OCI-LY3 (cell line): ENCODE measurements at regions not wholly inside any gene's neighbourhood (a gene's known extent, or its start where the extent isn't known, plus 50 kb on each side); places are given as distances from the start of the nearest gene placed in this dataset.

ENCODE experiments used
- H2AFZ ChIP-seq: fragments of 200-600, 300-600 bp; shearing (Covaris generic); 2 replicates; pipeline ENCODE4 v1.6.0; 2014; ENCODE audit warnings: antibody characterized with exemption, low read depth, low read length
- H3K27ac ChIP-seq: fragments of 200-600, 300-600 bp; sonication (generic); 2 replicates; pipeline ENCODE4 v1.5.1; 2014; ENCODE audit warnings: mild to moderate bottlenecking, low read length, moderate library complexity, mixed read lengths
- H3K27me3 ChIP-seq: fragments of 200-600, 300-600 bp; sonication (generic); 2 replicates; pipeline ENCODE4 v1.6.1; 2014; ENCODE audit warnings: low read depth, low read length, mixed read lengths
- H3K36me3 ChIP-seq: fragments of 200-600, 300-600 bp; sonication (generic); replicated peaks from 2 replicates; pipeline ENCODE3; 2014; ENCODE audit warnings: low read depth, low read length, mixed read lengths
- H3K4me1 ChIP-seq: fragments of 300-600, 200-600 bp; sonication (generic); 2 replicates; pipeline ENCODE4 v1.6.1; 2014; ENCODE audit warnings: low read length, mixed read lengths
- H3K4me2 ChIP-seq: fragments of 200-600, 300-600 bp; sonication (generic); 2 replicates; pipeline ENCODE4 v1.6.1; 2014; ENCODE audit warnings: low read length, mixed read lengths
- H3K4me3 ChIP-seq: fragments of 300-600, 200-600 bp; sonication (generic); 2 replicates; pipeline ENCODE4 v1.5.1; 2014; ENCODE audit warnings: antibody characterized with exemption, mild to moderate bottlenecking, low read length, moderate library complexity
- H3K79me2 ChIP-seq: fragments of 300-600, 200-600 bp; shearing (Covaris generic); 2 replicates; pipeline ENCODE4 v1.6.1; 2014; ENCODE audit warnings: mild to moderate bottlenecking, low read length, mixed read lengths
- H3K9ac ChIP-seq: fragments of 300-600, 200-600 bp; shearing (Covaris generic); 2 replicates; pipeline ENCODE4 v1.6.0; 2014; ENCODE audit warnings: mild to moderate bottlenecking, low read length, moderate library complexity
- H3K9me3 ChIP-seq: fragments of 200-600, 300-600 bp; shearing (Covaris generic); 2 replicates; pipeline ENCODE4 v1.6.1; 2014; ENCODE audit warnings: low read length, mixed read lengths; ENCODE audit not compliant: insufficient read depth
- H4K20me1 ChIP-seq: fragments of 200-600, 300-600 bp; sonication (generic); 2 replicates; pipeline ENCODE4 v1.6.1; 2016; ENCODE audit warnings: low read length, mixed read lengths; ENCODE audit not compliant: insufficient read depth
- EZH2phosphoT487 ChIP-seq: fragments of 200-600 bp; shearing (Covaris generic); IDR thresholded peaks from 2 replicates; pipeline ENCODE4 v1.6.1; 2018; ENCODE audit warnings: antibody characterized with exemption, mixed run types, low read depth
- TF ChIP-seq, protein P1 (sequence below): fragments of 200-600, 300-600 bp; sonication (generic); IDR thresholded peaks from 2 replicates; pipeline ENCODE4 v1.5.1; 2014; ENCODE audit warnings: antibody characterized with exemption, low read length, low read depth

DNA sequence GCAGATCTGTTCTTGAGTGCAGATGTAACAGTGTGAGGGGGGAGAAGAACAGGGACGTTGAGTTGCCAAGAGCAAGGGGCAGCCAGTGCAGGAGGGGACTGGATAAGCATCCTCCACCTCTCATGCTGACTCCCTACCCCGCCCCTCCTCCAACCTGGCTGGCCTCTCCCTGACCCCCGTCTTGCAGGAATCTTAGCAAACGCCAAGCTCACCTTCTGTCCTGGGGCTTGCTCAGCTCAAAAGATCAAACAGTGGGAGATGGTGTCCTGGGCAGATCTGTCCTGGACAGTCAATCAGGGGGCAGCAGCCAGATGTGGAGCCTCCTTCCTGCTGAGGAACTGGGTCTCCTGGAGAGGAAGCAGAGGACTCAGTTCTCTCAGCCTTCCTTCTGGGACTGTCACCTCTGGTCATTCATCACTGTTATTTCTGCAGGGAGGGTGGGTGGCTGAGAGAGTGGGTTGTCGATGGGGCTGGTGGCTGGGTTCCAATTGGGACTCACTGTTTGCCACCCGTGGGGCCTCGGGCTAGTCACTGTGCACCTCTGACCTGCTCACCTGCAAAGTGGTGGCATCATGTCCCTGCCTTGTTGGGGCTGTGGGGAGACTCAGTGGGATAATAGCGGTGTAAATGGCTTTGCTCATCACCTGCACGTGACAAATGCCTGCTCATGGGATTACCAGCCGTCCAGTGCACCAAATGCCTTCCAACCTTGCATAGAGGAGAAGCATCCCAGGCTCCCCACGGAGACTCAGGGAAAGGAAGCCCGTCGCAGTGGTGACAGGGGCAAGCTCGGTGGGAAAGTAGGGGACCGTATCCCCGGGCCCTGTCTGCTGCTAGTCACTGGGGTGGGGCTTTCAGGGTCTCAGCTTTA is 154.4 kb downstream of the PTPRU start:
- no peak overlapping the region for H3K4me2 ChIP-seq
- 0 out of 2 replicates have a peak, but pooled peaks cover 5% of the 10 kb centered on the region for H3K27me3 ChIP-seq

DNA sequence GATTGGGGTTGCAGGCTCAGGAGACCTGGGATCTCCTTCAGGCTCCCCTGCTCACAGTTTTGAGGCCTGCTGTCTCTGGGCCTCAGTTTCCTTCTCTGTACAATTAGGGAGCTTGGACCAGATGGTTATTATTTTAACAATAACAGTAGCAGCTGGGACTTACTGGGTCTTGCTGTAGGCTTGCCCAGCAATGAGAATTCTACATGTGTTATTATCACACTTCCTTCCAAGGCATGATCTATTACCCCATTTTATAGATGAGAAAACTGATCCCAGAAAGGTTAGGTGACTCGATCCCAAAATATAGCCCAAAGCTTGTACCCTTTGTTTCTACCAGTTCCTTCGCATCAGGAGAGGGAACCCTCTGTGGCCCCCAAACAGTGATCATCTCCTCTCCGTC is 153.8 kb downstream of the PTPRU start:
- Histone ChIP-seq H3K4me1 (no peaks in the 10 kb centered on the region), H3K4me3 (no peak overlapping the region), H3K27ac (no peak overlapping the region), H4K20me1 (no peaks in the 10 kb centered on the region), H2AFZ (no peak overlapping the region), H3K79me2 (no peaks in the 10 kb centered on the region), H3K4me2 (no peak overlapping the region), H3K36me3 (no peaks in the 10 kb centered on the region), H3K27me3 (0 out of 2 replicates have a peak, but pooled peaks cover 5% of the 10 kb centered on the region), H3K9me3 (no peaks in the 10 kb centered on the region), H3K9ac (no peak overlapping the region)
- no peak for TF ChIP-seq EZH2phosphoT487
- TF ChIP-seq, protein P1, sequence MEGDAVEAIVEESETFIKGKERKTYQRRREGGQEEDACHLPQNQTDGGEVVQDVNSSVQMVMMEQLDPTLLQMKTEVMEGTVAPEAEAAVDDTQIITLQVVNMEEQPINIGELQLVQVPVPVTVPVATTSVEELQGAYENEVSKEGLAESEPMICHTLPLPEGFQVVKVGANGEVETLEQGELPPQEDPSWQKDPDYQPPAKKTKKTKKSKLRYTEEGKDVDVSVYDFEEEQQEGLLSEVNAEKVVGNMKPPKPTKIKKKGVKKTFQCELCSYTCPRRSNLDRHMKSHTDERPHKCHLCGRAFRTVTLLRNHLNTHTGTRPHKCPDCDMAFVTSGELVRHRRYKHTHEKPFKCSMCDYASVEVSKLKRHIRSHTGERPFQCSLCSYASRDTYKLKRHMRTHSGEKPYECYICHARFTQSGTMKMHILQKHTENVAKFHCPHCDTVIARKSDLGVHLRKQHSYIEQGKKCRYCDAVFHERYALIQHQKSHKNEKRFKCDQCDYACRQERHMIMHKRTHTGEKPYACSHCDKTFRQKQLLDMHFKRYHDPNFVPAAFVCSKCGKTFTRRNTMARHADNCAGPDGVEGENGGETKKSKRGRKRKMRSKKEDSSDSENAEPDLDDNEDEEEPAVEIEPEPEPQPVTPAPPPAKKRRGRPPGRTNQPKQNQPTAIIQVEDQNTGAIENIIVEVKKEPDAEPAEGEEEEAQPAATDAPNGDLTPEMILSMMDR: no peak

More for the DNA sequence above, 154.4 kb downstream of the PTPRU start:
- no peak for TF ChIP-seq EZH2phosphoT487
- TF ChIP-seq, protein P1: no peak
- Histone ChIP-seq H3K4me3 (no peak overlapping the region), H3K9me3 (no peaks in the 10 kb centered on the region), H3K36me3 (no peaks in the 10 kb centered on the region), H2AFZ (no peak overlapping the region), H3K9ac (no peak overlapping the region), H3K4me1 (no peaks in the 10 kb centered on the region), H3K79me2 (no peaks in the 10 kb centered on the region), H4K20me1 (no peaks in the 10 kb centered on the region), H3K27ac (no peak overlapping the region)

DNA sequence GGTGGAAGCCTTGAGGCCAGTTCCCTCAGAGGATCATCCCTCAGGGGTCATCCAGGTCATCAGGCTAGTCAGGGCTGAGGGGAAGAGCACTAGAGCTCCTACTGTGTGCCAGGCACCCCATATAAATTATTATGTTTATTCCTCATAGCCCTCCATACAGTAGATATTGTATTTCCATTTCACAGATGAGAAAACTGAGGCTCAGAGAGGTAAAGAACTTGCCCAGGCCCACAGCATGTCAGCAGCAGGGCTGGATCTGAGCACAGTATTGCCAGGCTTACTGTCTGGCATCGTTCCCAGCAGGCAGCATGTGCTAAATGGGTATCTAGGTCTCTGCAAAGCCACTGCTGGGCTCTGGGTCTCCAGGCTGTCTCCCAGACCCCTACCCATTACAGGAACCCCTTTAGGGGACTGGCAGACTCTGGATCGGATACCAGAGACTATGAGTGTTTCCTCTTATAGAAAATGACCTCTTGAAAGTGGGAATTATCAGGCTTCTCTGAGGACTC is 153.3 kb downstream of the PTPRU start:
- H3K27me3 ChIP-seq: 0 out of 2 replicates have a peak, but pooled peaks cover 5% of the 10 kb centered on the region
- no peaks in the 10 kb centered on the region for H3K4me1 ChIP-seq
- H3K4me3 ChIP-seq: no peak overlapping the region
- no peak overlapping the region for H3K27ac ChIP-seq
- no peaks in the 10 kb centered on the region for H3K79me2 ChIP-seq
- TF ChIP-seq, protein P1: no peak
- TF ChIP-seq EZH2phosphoT487: no peak
- no peak overlapping the region for H3K4me2 ChIP-seq
- no peak overlapping the region for H2AFZ ChIP-seq
- no peaks in the 10 kb centered on the region for H3K9me3 ChIP-seq
- H3K36me3 ChIP-seq: no peaks in the 10 kb centered on the region
- H3K9ac ChIP-seq: no peak overlapping the region
- no peaks in the 10 kb centered on the region for H4K20me1 ChIP-seq

- no peak overlapping the region for H2AFZ ChIP-seq
- H3K79me2 ChIP-seq: no peaks in the 10 kb centered on the region
- H4K20me1 ChIP-seq: no peaks in the 10 kb centered on the region
- no peaks in the 10 kb centered on the region for H3K4me1 ChIP-seq
- H3K36me3 ChIP-seq: no peaks in the 10 kb centered on the region
- no peak overlapping the region for H3K27ac ChIP-seq
- 0 out of 2 replicates have a peak, but pooled peaks cover 5% of the 10 kb centered on the region for H3K27me3 ChIP-seq
- no peak overlapping the region for H3K4me2 ChIP-seq
- H3K4me3 ChIP-seq: no peak overlapping the region
- H3K9me3 ChIP-seq: no peaks in the 10 kb centered on the region
- no peak overlapping the region for H3K9ac ChIP-seq
- TF ChIP-seq EZH2phosphoT487: no peak
- TF ChIP-seq, protein P1: no peak
Measured at GRCh38 chr1:29388884-29389283, 152.6 kb downstream of the PTPRU start.
